Naive thymus-derived CD4-positive, alpha-beta T cell (primary cell): ENCODE measurements at regions not wholly inside any gene's neighbourhood (a gene's known extent, or its start where the extent isn't known, plus 50 kb on each side); places are given as distances from the start of the nearest gene placed in this dataset.

Experiments
- ATAC-seq: fragments of 150-1000 bp; cut with Tn5 transposase; 2 replicates; pipeline ENCODE4 v1.10.0; 2021; ENCODE audit warnings: mild to moderate bottlenecking, moderate library complexity
- CTCF ChIA-PET: fragments of 350-600 bp; sonication (Branson Sonifier 250); formaldehyde crosslinking; loops from one replicate; lab custom pipeline; 2021; ENCODE audit warnings: antibody characterized with exemption; lab: Charles Lee
- POLR2A ChIA-PET: fragments of 350-600 bp; sonication (Branson Sonifier 250); formaldehyde crosslinking; loops from one replicate; lab custom pipeline; 2021; ENCODE audit warnings: antibody characterized with exemption, inconsistent platforms; lab: Charles Lee
- DNase-seq, 9 donors: peaks; one replicate each; pipeline versions ENCODE4 v3.0.0 to v3.0.0-alpha.2; 2020 to 2022; ENCODE audit warnings: mixed read lengths in 1 of 9
- H3K27ac ChIP-seq: one replicate; pipeline ENCODE4 v1.7.0; 2013; ENCODE audit warnings: mild to moderate bottlenecking, low read depth, low read length, moderate library complexity
- H3K27me3 ChIP-seq, 2 donors: one replicate each; pipeline ENCODE4 v1.7.0; 2013; ENCODE audit warnings: low read length in 2 of 2, mild to moderate bottlenecking in 2 of 2, moderate library complexity in 2 of 2; ENCODE audit not compliant: control insufficient read depth in 2 of 2, insufficient read depth in 2 of 2
- H3K36me3 ChIP-seq, 3 experiments: 1 replicate in 2 of 3; 2 replicates in 1 of 3; pipeline ENCODE4 v1.7.0; 2013; ENCODE audit warnings: low read length in 3 of 3, mild to moderate bottlenecking in 3 of 3, moderate library complexity in 1 of 3; ENCODE audit not compliant: insufficient read depth in 3 of 3, control insufficient read depth in 2 of 3
- H3K4me1 ChIP-seq, 2 donors: one replicate each; pipeline ENCODE4 v1.7.0; 2013; ENCODE audit warnings: low read length in 2 of 2, mild to moderate bottlenecking in 2 of 2, moderate library complexity in 1 of 2; ENCODE audit not compliant: control insufficient read depth in 2 of 2, insufficient read depth in 2 of 2
- H3K4me3 ChIP-seq: 2 replicates; pipeline ENCODE4 v1.7.0; 2013; ENCODE audit warnings: mild to moderate bottlenecking, low read length
- H3K9me3 ChIP-seq, 3 experiments: 1 replicate in 2 of 3; 2 replicates in 1 of 3; pipeline ENCODE4 v1.7.0; 2013; ENCODE audit warnings: low read length in 3 of 3; ENCODE audit not compliant: control insufficient read depth in 2 of 3
- H3K27ac Mint-ChIP-seq, 9 donors: one replicate each; pipeline ENCODE4 v1.8.0; 2020 to 2022; ENCODE audit warnings: mixed read lengths in 9 of 9, mild to moderate bottlenecking in 8 of 9, moderate library complexity in 5 of 9, inconsistent platforms in 2 of 9
- H3K27me3 Mint-ChIP-seq, 5 donors: one replicate each; pipeline ENCODE4 v1.8.0; 2021 to 2022; ENCODE audit warnings: mixed read lengths in 5 of 5, mild to moderate bottlenecking in 1 of 5
- H3K36me3 Mint-ChIP-seq, 5 donors: one replicate each; pipeline ENCODE4 v1.8.0; 2020 to 2022; ENCODE audit warnings: mixed read lengths in 5 of 5, mild to moderate bottlenecking in 3 of 5, inconsistent platforms in 1 of 5
- H3K4me1 Mint-ChIP-seq, 7 donors: one replicate each; pipeline ENCODE4 v1.8.0; 2020 to 2022; ENCODE audit warnings: mixed read lengths in 7 of 7, mild to moderate bottlenecking in 3 of 7, inconsistent platforms in 1 of 7
- H3K4me3 Mint-ChIP-seq, 10 donors: one replicate each; pipeline ENCODE4 v1.8.0; 2020 to 2022; ENCODE audit warnings: mild to moderate bottlenecking in 10 of 10, mixed read lengths in 10 of 10, moderate library complexity in 6 of 10, inconsistent platforms in 2 of 10
- H3K9me3 Mint-ChIP-seq, 11 donors: one replicate each; pipeline ENCODE4 v1.8.0; 2020 to 2022; ENCODE audit warnings: mixed read lengths in 11 of 11, mild to moderate bottlenecking in 4 of 11, inconsistent platforms in 1 of 11, moderate library complexity in 1 of 11
- intact Hi-C, 2 donors: fragments of 100-400 bp; cut with micrococcal nuclease; formaldehyde crosslinking; loops; one replicate each; pipeline ENCODE4 v1.15.1; 2023

- H3K4me1 Mint-ChIP-seq: no peaks in the 10 kb centered on the region
- no peaks in the 10 kb centered on the region for H3K4me1 ChIP-seq
- no peak overlapping the region for H3K4me3 ChIP-seq
- no peak overlapping the region for H3K27ac ChIP-seq
- ATAC-seq: no peak
- intact Hi-C loops: no loop called here
- H3K27ac Mint-ChIP-seq: no peak overlapping the region
- no peak for DNase-seq
- H3K27me3 Mint-ChIP-seq: no peaks in the 10 kb centered on the region
- no peaks in the 10 kb centered on the region for H3K36me3 ChIP-seq
- H3K9me3 ChIP-seq: no peaks in the 10 kb centered on the region
- H3K9me3 Mint-ChIP-seq: peaks cover 0 to 2% (median 0%) of the 10 kb centered on the region in 11 donors
- POLR2A ChIA-PET: no interaction called here
- H3K27me3 ChIP-seq: no peaks in the 10 kb centered on the region
- H3K4me3 Mint-ChIP-seq: no peak overlapping the region
- CTCF ChIA-PET: no interaction called here
- no peaks in the 10 kb centered on the region for H3K36me3 Mint-ChIP-seq
Observed at GRCh38 chrX:103441878-103442535, 65.7 kb downstream of the BEX3 start.

GRCh38 chrX:103442536-103442901, 66.2 kb downstream of the BEX3 start:
- Histone ChIP-seq H3K9me3 (no peaks in the 10 kb centered on the region), H3K36me3 (no peaks in the 10 kb centered on the region), H3K4me1 (no peaks in the 10 kb centered on the region), H3K27me3 (no peaks in the 10 kb centered on the region), H3K27ac (no peak overlapping the region), H3K4me3 (no peak overlapping the region)
- no peaks in the 10 kb centered on the region for H3K27me3 Mint-ChIP-seq
- H3K4me1 Mint-ChIP-seq: no peaks in the 10 kb centered on the region
- intact Hi-C loops: no loop called here
- ATAC-seq (no peak), DNase-seq (no peak)
- no peak overlapping the region for H3K27ac Mint-ChIP-seq
- no peak overlapping the region for H3K4me3 Mint-ChIP-seq
- CTCF ChIA-PET: no interaction called here
- no peaks in the 10 kb centered on the region for H3K36me3 Mint-ChIP-seq
- POLR2A ChIA-PET: no interaction called here
- H3K9me3 Mint-ChIP-seq: peaks cover 0 to 2% (median 0%) of the 10 kb centered on the region in 11 donors

GRCh38 chrX:103446665-103447302, 70.4 kb downstream of the BEX3 start:
- intact Hi-C loops: no loop called here
- no peaks in the 10 kb centered on the region for H3K27me3 Mint-ChIP-seq
- no peaks in the 10 kb centered on the region for H3K36me3 Mint-ChIP-seq
- Histone ChIP-seq H3K9me3 (no peaks in the 10 kb centered on the region), H3K36me3 (no peaks in the 10 kb centered on the region), H3K27me3 (no peaks in the 10 kb centered on the region), H3K27ac (no peak overlapping the region), H3K4me3 (no peak overlapping the region), H3K4me1 (no peaks in the 10 kb centered on the region)
- no peak overlapping the region for H3K4me3 Mint-ChIP-seq
- peak overlapping the region in 2 of 9 donors; percentile 15 to 25 for H3K27ac Mint-ChIP-seq
- no peak for ATAC-seq
- H3K4me1 Mint-ChIP-seq: no peaks in the 10 kb centered on the region
- DNase-seq: peak in 4 of 9 donors; percentile 1 to 25 (median 14)
- H3K9me3 Mint-ChIP-seq: no peaks in the 10 kb centered on the region
- CTCF ChIA-PET: no interaction called here
- POLR2A ChIA-PET: no interaction called here
